BE2C (cell line): ENCODE measurements at regions not wholly inside any gene's neighbourhood (a gene's known extent, or its start where the extent isn't known, plus 50 kb on each side); places are given as distances from the start of the nearest gene placed in this dataset.
A peak's percentile ranks its signal among the peaks of the same experiment; 100 is the strongest.

Experiments
- DNase-seq: peaks from one replicate; pipeline ENCODE4 v3.0.0-alpha.2; 2020
- H3K27me3 ChIP-seq: fragments of 250-450 bp; sonication (Bioruptor Pico); 2 replicates; pipeline ENCODE4 v1.5.1; 2020; ENCODE audit warnings: mild to moderate bottlenecking
- H3K36me3 ChIP-seq: fragments of 250-450 bp; sonication (Bioruptor Pico); 2 replicates; pipeline ENCODE4 v1.5.1; 2020; ENCODE audit warnings: mild to moderate bottlenecking
- H3K4me1 ChIP-seq: fragments of 250-450 bp; sonication (Bioruptor Pico); 2 replicates; pipeline ENCODE4 v1.5.1; 2020
- H3K4me3 ChIP-seq: 2 replicates; pipeline ENCODE4 v1.5.1; 2011; ENCODE audit warnings: low read depth, low read length
- H3K9me3 ChIP-seq: fragments of 250-450 bp; sonication (Bioruptor Pico); 2 replicates; pipeline ENCODE4 v1.5.1; 2020
- TF ChIP-seq, protein P1 (sequence below): IDR thresholded peaks from 2 replicates; pipeline ENCODE4 v1.5.1; 2012; ENCODE audit warnings: mild to moderate bottlenecking, low read depth, low read length

DNA sequence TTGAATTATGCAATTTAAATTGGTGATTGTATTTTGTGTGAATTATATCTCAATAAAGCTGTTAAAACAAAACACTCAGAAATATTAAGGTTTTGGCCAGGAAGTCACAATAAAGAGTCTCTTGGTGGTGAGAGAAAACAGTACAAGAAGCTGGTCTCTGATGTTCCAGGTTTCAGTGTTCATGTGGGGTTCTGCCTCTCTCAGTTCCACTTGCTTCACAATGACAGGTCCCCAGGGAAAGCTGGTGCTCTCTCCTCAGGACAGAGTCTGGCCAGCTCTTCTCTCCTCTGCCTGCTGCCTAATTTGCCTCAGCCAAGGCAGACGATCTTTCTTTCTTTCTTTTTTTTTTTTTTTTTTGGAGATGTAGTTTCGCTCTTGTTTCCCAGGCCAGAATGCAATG is 342.9 kb upstream of the PLXNA2 start:
- peaks cover 3% of the 10 kb centered on the region for H3K4me1 ChIP-seq
- no peaks in the 10 kb centered on the region for H3K27me3 ChIP-seq
- TF ChIP-seq, protein P1, sequence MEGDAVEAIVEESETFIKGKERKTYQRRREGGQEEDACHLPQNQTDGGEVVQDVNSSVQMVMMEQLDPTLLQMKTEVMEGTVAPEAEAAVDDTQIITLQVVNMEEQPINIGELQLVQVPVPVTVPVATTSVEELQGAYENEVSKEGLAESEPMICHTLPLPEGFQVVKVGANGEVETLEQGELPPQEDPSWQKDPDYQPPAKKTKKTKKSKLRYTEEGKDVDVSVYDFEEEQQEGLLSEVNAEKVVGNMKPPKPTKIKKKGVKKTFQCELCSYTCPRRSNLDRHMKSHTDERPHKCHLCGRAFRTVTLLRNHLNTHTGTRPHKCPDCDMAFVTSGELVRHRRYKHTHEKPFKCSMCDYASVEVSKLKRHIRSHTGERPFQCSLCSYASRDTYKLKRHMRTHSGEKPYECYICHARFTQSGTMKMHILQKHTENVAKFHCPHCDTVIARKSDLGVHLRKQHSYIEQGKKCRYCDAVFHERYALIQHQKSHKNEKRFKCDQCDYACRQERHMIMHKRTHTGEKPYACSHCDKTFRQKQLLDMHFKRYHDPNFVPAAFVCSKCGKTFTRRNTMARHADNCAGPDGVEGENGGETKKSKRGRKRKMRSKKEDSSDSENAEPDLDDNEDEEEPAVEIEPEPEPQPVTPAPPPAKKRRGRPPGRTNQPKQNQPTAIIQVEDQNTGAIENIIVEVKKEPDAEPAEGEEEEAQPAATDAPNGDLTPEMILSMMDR = no peak
- no peaks in the 10 kb centered on the region for H3K9me3 ChIP-seq
- no peak overlapping the region for H3K4me3 ChIP-seq
- peak; percentile 28 for DNase-seq
- H3K36me3 ChIP-seq = no peaks in the 10 kb centered on the region

DNA sequence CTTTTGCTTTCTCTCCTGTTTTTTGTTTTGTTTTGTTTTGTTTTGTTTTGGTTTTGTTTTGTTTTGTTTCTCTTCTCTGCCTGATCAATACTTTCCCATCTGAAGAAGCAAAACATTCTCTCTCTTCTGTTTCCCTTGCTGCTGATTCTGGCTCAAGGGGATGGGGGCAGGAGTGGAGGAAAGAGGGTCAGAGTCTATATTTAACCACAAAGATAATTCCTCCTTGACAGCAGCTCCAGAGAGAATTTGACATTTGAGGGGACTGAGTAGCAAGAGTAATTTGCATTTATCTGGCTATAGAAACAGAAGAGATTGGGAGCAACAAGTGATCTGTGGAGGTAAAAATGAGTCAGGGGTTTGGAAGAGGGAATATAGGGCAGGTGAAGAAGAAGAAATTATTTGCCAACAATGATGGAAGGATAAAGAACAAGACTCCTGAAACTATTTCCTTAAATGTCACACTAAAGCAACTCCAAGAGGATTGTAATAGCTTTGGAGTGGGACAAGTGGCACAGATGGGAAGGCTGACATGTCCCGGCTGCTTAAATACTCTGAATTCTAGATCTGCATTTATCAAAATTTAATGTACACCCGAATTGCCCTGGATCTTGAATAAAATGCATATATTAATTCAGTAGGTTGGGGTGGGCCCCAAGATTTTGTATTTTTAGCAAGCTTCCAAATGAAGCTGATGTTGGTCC is 349.3 kb upstream of the PLXNA2 start:
- no peak for DNase-seq
- H3K4me3 ChIP-seq = no peak overlapping the region

DNA sequence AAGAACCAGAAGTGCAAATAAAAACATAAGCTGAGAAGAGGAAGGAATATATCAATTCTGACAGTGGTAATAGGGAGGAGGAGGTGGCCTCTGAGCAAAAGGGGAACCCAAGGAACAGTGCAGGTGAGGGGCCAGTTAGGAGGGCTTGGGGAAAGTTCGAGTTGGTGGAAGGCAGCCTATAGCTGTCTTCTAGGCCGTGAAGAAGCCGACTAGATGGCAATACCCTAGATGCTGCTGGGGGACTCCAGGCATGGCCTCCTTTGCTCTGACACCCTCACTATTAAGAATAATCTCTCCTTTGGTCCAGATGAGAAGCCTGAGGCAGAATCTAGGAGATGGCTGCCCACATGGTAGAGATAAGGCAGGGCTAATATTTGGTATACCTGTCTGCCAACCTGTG is 351.1 kb upstream of the PLXNA2 start:
- DNase-seq = no peak

More for the DNA sequence above, 349.3 kb upstream of the PLXNA2 start:
- TF ChIP-seq, protein P1 = no peak
- H3K4me1 ChIP-seq = no peaks in the 10 kb centered on the region; the same call in 1 of the 2 replicates
- no peaks in the 10 kb centered on the region for H3K27me3 ChIP-seq
- H3K9me3 ChIP-seq = no peaks in the 10 kb centered on the region
- H3K36me3 ChIP-seq = no peaks in the 10 kb centered on the region

DNA sequence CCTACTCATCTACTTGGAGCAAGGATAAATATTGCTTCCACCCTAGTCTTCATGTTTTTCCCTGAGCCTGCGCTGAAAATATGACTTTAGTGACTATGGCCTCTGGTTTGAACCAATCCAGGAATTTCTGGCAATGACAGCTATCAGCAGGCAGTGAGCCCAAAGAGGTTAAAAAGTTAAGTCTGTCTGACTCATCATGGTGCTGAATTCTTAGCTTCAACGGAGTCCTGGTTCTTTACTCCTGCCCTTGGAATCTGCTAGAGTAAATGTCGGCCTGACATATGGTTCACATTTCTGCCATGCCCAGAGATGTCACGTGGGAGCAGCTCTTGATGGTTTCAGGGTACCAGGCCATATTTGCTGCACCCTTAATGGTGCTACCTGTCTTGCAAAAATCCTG is 351.6 kb upstream of the PLXNA2 start:
- no peaks in the 10 kb centered on the region for H3K9me3 ChIP-seq
- no peaks in the 10 kb centered on the region for H3K27me3 ChIP-seq
- TF ChIP-seq, protein P1 = no peak
- H3K4me1 ChIP-seq = no peaks in the 10 kb centered on the region; the same call in 1 of the 2 replicates
- no peak overlapping the region for H3K4me3 ChIP-seq
- H3K36me3 ChIP-seq = no peaks in the 10 kb centered on the region
- no peak for DNase-seq

More for the DNA sequence above, 351.1 kb upstream of the PLXNA2 start:
- Histone ChIP-seq H3K36me3 (no peaks in the 10 kb centered on the region), H3K4me1 (no peaks in the 10 kb centered on the region; the same call in 1 of the 2 replicates), H3K4me3 (no peak overlapping the region), H3K9me3 (no peaks in the 10 kb centered on the region), H3K27me3 (no peaks in the 10 kb centered on the region)
- TF ChIP-seq, protein P1 = no peak

DNA sequence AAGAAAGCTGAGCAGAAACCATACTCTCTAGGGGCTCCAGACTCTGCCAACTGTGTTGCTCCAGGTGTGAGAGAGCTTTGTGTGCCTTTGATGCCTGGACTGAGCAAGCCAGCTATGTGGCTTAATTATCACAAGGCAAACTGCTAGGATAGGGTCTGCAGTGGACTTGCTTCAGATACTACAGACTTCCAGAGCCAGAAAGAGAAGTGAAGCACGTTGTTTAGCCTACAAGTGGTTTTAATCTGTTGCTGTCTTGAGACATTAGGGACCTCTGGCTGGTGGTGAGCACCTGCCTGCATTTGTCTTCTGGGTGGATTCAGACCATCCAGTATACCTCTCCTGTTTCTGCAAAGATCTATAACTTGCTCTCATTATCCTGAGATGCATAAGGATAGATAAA is 353.4 kb upstream of the PLXNA2 start:
- no peaks in the 10 kb centered on the region for H3K27me3 ChIP-seq
- no peaks in the 10 kb centered on the region for H3K9me3 ChIP-seq
- no peaks in the 10 kb centered on the region for H3K36me3 ChIP-seq
- TF ChIP-seq, protein P1 = no peak
- H3K4me3 ChIP-seq = no peak overlapping the region
- DNase-seq = no peak
- H3K4me1 ChIP-seq = no peaks in the 10 kb centered on the region; the same call in 1 of the 2 replicates

DNA sequence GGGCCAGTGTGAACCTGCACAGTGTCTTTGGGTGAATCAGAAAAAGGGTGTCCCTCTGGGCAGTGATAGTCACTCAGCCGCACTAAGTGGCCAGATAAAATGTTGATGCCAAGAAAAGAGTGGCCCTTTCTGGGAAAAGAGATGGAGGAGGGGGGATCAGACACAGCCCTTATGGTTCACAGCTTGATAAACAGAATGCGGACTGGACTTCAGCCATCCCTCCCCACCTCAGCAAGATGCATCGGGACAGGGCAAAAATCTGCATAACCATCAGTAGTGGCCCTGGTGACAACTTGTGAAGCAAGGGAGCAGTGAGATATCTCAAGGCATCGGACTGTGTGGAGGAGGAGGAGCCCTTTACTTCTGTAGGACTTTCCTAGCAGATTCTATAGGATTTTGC is 353.8 kb upstream of the PLXNA2 start:
- Histone ChIP-seq H3K9me3 (no peaks in the 10 kb centered on the region), H3K4me3 (no peak overlapping the region), H3K27me3 (no peaks in the 10 kb centered on the region), H3K4me1 (no peaks in the 10 kb centered on the region; the same call in 1 of the 2 replicates), H3K36me3 (no peaks in the 10 kb centered on the region)
- DNase-seq = no peak
- TF ChIP-seq, protein P1 = no peak
